ENCODE measurements at regions not wholly inside any gene's neighbourhood (a gene's known extent, or its start where the extent isn't known, plus 50 kb on each side); places are given as distances from the start of the nearest gene placed in this dataset.

DNA sequence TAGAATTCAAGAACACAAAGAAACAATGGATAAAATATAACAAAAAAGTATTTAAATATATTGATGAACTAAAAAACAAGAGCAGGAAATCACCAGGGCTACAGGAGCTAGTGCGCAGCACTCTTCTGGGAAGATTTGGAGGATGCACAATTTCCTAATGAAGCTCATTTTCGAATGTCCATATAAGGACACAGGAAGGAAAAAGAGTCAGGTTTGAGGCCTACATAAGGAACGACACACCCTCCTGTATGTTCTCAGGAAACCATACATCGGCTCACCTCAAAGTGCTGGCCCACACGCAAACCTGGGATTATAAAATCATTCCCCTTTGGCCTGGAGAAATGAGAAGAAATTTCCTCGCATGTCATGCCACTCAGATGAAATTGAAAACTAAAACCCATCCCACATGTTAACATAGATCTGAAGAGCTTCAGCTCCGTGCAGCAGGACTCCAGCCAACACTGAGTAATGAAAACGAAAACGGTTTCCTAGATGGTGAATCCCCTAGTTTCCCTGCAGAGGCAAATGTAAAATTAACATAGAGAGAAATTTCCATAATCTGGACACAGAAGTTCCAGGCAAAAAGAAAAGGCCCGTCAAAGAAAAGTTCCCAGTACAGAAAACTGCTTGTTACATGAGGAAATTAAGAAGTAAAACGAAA is 825.8 kb downstream of the SOCS6 start:
- H3K9me2 ChIP-seq (ENCODE audit: insufficient read depth) = no peaks in the 10 kb centered on the region
- no peak overlapping the region for H3K9ac ChIP-seq (ENCODE audit: low read length)
- H2AFZ ChIP-seq (ENCODE audit: low read depth, low read length, poor library complexity, severe bottlenecking) = no peak overlapping the region
- H3K79me2 ChIP-seq (ENCODE audit: insufficient read depth, low read length) = no peaks in the 10 kb centered on the region
- ChIA-PET CTCF (no interaction called here), POLR2A (no interaction called here), RAD21 (ENCODE audit: low non-redundant PET in 1 of 2, low total read pairs in 2 of 2, uncharacterized antibody in 2 of 2, unreplicated experiment in 2 of 2) (no interaction called here)
- H3K9me3 ChIP-seq (ENCODE audit: control insufficient read depth in 1 of 2, insufficient read depth in 1 of 2, low read depth in 1 of 2, low read length in 2 of 2) = peaks cover 20 to 33% of the 10 kb centered on the region in 2 experiments; a peak in 3 of 4 replicates
- intact Hi-C loops (cut with micrococcal nuclease) = no loop called here
- H3K4me2 ChIP-seq (ENCODE audit: low read length) = no peak overlapping the region
- H4K20me1 ChIP-seq (ENCODE audit: insufficient read depth) = no peaks in the 10 kb centered on the region
- H3K27ac ChIP-seq (ENCODE audit: low read depth, low read length) = no peak overlapping the region
- no peaks in the 10 kb centered on the region for H3K36me3 ChIP-seq (ENCODE audit: control insufficient read depth in 1 of 2, insufficient read depth in 2 of 2, low read length in 2 of 2)
- H3K4me1 ChIP-seq (ENCODE audit: control insufficient read depth in 1 of 2, insufficient read depth in 2 of 2, low read length in 2 of 2) = no peaks in the 10 kb centered on the region
- H3K4me3 ChIP-seq (replicated peaks in 1 of 2; ENCODE audit: low read depth in 1 of 2, low read length in 2 of 2) = no peak overlapping the region
- no peaks in the 10 kb centered on the region for H3K27me3 ChIP-seq (ENCODE audit: insufficient read depth, low read length)
- no peak for ATAC-seq
- DNase-seq (ENCODE audit: low read depth, low spot score) = no peak
- BruUV-seq (replicated peaks) = no TSS peak
- TF ChIP-seq JUND (IDR thresholded peaks at IDR 0.05) (no peak), YY1 (IDR thresholded peaks at IDR 0.05; ENCODE audit: extremely low read depth, insufficient replicate concordance, low read depth, low read length) (no peak), SIN3A (IDR thresholded peaks at IDR 0.05; ENCODE audit: low read depth) (no peak), RAD21 (IDR thresholded peaks at IDR 0.05; ENCODE audit: low read depth) (no peak), EZH2 (IDR thresholded peaks at IDR 0.05) (no peak), ELF1 (IDR thresholded peaks at IDR 0.05; ENCODE audit: borderline replicate concordance, low read depth) (no peak), POLR2A (IDR thresholded peaks at IDR 0.05; ENCODE audit: borderline replicate concordance, extremely low read depth, insufficient read depth, insufficient read length) (no peak)
- TF ChIP-seq, protein P1, sequence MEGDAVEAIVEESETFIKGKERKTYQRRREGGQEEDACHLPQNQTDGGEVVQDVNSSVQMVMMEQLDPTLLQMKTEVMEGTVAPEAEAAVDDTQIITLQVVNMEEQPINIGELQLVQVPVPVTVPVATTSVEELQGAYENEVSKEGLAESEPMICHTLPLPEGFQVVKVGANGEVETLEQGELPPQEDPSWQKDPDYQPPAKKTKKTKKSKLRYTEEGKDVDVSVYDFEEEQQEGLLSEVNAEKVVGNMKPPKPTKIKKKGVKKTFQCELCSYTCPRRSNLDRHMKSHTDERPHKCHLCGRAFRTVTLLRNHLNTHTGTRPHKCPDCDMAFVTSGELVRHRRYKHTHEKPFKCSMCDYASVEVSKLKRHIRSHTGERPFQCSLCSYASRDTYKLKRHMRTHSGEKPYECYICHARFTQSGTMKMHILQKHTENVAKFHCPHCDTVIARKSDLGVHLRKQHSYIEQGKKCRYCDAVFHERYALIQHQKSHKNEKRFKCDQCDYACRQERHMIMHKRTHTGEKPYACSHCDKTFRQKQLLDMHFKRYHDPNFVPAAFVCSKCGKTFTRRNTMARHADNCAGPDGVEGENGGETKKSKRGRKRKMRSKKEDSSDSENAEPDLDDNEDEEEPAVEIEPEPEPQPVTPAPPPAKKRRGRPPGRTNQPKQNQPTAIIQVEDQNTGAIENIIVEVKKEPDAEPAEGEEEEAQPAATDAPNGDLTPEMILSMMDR (IDR thresholded peaks at IDR 0.05 in 2 of 3, conservative IDR thresholded peaks at IDR 0.05 in 1 of 3; ENCODE audit: borderline replicate concordance in 1 of 3, insufficient read depth in 1 of 3, low read depth in 2 of 3, low read length in 2 of 3) = no peak
- TF ChIP-seq, protein P2, sequence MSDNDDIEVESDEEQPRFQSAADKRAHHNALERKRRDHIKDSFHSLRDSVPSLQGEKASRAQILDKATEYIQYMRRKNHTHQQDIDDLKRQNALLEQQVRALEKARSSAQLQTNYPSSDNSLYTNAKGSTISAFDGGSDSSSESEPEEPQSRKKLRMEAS (IDR thresholded peaks at IDR 0.05) = no peak
- TF ChIP-seq, protein P3, sequence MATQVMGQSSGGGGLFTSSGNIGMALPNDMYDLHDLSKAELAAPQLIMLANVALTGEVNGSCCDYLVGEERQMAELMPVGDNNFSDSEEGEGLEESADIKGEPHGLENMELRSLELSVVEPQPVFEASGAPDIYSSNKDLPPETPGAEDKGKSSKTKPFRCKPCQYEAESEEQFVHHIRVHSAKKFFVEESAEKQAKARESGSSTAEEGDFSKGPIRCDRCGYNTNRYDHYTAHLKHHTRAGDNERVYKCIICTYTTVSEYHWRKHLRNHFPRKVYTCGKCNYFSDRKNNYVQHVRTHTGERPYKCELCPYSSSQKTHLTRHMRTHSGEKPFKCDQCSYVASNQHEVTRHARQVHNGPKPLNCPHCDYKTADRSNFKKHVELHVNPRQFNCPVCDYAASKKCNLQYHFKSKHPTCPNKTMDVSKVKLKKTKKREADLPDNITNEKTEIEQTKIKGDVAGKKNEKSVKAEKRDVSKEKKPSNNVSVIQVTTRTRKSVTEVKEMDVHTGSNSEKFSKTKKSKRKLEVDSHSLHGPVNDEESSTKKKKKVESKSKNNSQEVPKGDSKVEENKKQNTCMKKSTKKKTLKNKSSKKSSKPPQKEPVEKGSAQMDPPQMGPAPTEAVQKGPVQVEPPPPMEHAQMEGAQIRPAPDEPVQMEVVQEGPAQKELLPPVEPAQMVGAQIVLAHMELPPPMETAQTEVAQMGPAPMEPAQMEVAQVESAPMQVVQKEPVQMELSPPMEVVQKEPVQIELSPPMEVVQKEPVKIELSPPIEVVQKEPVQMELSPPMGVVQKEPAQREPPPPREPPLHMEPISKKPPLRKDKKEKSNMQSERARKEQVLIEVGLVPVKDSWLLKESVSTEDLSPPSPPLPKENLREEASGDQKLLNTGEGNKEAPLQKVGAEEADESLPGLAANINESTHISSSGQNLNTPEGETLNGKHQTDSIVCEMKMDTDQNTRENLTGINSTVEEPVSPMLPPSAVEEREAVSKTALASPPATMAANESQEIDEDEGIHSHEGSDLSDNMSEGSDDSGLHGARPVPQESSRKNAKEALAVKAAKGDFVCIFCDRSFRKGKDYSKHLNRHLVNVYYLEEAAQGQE (IDR thresholded peaks at IDR 0.05; ENCODE audit: low read depth) = no peak

Data from HCT116 (cell line).